AG04450 (cell line): ENCODE measurements at regions not wholly inside any gene's neighbourhood (a gene's known extent, or its start where the extent isn't known, plus 50 kb on each side); places are given as distances from the start of the nearest gene placed in this dataset.

Source experiments
- CTCF ChIA-PET: fragments of 300-600, 350-600 bp; formaldehyde crosslinking; extraction: SDS; loops from one replicate; lab custom pipeline; 2022; ENCODE audit warnings: antibody characterized with exemption, inconsistent platforms; lab: Charles Lee
- POLR2A ChIA-PET: fragments of 350-600 bp; formaldehyde crosslinking; extraction: SDS; loops from one replicate; lab custom pipeline; 2021; ENCODE audit warnings: antibody characterized with exemption, inconsistent platforms; lab: Yijun Ruan, JAX
- DNase-seq: peaks from one replicate; pipeline ENCODE4 v3.0.0-alpha.2; 2011; ENCODE audit warnings: low read depth, low spot score
- H3K27ac ChIP-seq: one replicate; pipeline ENCODE4 v1.5.1; 2012; ENCODE audit warnings: low read depth, low read length, control low read depth
- H3K27me3 ChIP-seq: one replicate; pipeline ENCODE4 v1.6.0; 2012; ENCODE audit warnings: low read length; ENCODE audit not compliant: control insufficient read depth, insufficient read depth
- H3K4me3 ChIP-seq: 2 replicates; pipeline ENCODE4 v1.5.1; 2011; ENCODE audit warnings: mild to moderate bottlenecking, low read depth, low read length, control low read depth
- H3K9me3 ChIP-seq: 2 replicates; pipeline ENCODE4 v1.5.1; 2012; ENCODE audit warnings: low read length; ENCODE audit not compliant: control insufficient read depth, insufficient read depth
- TF ChIP-seq, protein P1 (sequence below): IDR thresholded peaks from 2 replicates; pipeline ENCODE4 v1.5.1; 2011; ENCODE audit warnings: low read depth, low read length, control low read depth, inconsistent platforms

DNA sequence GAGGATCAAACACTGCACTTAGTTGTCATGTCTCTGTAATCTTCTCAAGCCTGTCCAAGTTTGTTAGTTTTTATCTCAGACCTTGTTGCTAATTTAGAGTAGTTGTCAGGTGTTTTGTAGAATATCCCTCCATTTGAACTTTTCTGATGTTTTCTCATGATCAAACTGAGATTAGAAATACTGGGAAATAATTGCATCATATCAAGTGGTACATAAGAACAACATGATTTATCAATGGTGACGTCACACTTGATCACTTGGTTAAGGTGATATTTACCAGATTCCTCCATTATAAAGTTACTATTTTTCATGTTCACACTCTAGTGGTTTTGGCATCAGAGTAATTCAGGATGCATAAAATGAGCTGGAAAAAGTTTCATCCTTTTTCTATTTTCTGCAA is 1182.4 kb upstream of the ZEB2 start:
- Histone ChIP-seq H3K27ac (no peak overlapping the region), H3K4me3 (no peak overlapping the region), H3K9me3 (no peaks in the 10 kb centered on the region), H3K27me3 (no peaks in the 10 kb centered on the region)
- POLR2A ChIA-PET: no interaction called here
- CTCF ChIA-PET: interaction anchor here (0.7 kb wide), 1 partner anchor 468 kb away, joined by 3 read pairs; no protein-coding TSS in a partner anchor
- DNase-seq: no peak
- TF ChIP-seq, protein P1, sequence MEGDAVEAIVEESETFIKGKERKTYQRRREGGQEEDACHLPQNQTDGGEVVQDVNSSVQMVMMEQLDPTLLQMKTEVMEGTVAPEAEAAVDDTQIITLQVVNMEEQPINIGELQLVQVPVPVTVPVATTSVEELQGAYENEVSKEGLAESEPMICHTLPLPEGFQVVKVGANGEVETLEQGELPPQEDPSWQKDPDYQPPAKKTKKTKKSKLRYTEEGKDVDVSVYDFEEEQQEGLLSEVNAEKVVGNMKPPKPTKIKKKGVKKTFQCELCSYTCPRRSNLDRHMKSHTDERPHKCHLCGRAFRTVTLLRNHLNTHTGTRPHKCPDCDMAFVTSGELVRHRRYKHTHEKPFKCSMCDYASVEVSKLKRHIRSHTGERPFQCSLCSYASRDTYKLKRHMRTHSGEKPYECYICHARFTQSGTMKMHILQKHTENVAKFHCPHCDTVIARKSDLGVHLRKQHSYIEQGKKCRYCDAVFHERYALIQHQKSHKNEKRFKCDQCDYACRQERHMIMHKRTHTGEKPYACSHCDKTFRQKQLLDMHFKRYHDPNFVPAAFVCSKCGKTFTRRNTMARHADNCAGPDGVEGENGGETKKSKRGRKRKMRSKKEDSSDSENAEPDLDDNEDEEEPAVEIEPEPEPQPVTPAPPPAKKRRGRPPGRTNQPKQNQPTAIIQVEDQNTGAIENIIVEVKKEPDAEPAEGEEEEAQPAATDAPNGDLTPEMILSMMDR: no peak

DNA sequence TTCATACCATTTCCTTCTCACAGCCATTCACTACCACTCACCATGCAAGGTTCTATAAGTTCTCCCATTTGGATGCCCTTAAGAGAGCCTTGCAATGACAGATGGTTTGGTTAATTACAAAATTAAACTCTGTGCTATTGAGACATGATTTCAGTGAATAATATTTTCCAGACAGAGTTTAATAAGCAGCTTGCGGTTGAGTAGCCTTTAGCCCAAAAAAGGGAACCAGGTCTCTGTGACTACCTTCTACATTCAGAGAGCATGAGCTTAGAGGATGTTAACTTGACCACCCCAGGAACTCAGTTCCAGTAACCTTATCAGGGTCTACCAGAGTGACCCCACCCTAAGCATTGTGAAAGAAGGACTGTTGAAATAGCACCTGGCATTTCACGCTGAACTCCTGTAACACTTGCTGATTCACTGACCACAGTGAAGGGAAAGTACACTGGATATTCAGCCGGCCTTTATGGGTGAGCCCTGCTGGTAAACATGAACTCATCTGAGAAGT is 1173.1 kb upstream of the ZEB2 start:
- ChIA-PET CTCF (no interaction called here), POLR2A (no interaction called here)
- Histone ChIP-seq H3K27me3 (no peaks in the 10 kb centered on the region), H3K9me3 (no peaks in the 10 kb centered on the region), H3K27ac (no peak overlapping the region), H3K4me3 (no peak overlapping the region)
- TF ChIP-seq, protein P1: no peak
- peak; percentile 29 for DNase-seq

DNA sequence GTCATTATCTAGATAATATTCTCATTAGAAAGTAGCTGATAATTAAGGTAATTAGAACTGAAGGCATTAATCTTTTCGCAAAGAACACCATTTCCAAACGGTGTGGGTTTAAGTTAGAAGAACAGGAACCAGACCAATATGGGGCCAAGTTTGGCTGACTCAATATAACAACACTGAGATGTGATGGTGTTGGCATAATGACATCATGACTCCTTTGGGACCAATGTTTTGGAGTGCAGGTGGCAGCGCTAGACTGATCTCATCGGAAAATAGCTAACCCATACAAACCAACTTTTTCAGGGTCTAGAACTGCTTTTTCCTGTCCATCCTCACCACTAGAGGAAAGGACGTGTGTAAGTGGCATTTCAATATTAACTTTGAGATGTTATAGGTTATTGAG is 1171.7 kb upstream of the ZEB2 start:
- Histone ChIP-seq H3K27me3 (no peaks in the 10 kb centered on the region), H3K4me3 (no peak overlapping the region), H3K27ac (no peak overlapping the region), H3K9me3 (no peaks in the 10 kb centered on the region)
- POLR2A ChIA-PET: no interaction called here
- TF ChIP-seq, protein P1: no peak
- CTCF ChIA-PET: no interaction called here
- DNase-seq: no peak

DNA sequence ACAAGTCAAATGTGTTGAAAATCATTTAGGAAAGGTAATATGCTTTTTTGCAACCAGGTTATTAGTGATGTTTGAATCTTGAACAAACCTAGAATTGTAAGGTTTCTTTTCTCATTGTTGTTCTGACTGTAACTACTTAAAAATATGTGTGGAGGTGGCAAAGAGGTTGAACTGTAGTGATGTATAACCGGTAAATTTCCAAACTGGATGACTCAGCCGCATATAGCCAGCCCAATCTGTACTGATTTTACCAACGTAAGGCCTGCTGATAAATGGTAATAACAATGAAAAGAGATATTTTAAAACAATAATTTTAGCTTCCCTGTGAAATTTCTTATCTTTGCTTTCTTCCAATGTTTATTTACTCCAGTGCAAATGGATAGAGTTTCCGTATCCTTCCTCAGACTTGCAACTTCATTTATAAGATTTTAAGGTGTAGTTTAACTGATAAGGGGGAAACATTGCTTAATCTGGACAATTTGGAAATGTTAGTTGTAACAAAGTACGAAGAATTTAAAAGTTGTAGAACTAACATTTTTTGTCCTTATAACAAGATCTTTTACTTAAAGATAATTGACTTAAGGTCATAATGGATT is 1170.4 kb upstream of the ZEB2 start:
- H3K27ac ChIP-seq: no peak overlapping the region
- POLR2A ChIA-PET: no interaction called here
- TF ChIP-seq, protein P1: no peak
- no peaks in the 10 kb centered on the region for H3K9me3 ChIP-seq
- H3K4me3 ChIP-seq: no peak overlapping the region
- no peak for DNase-seq
- CTCF ChIA-PET: no interaction called here
- H3K27me3 ChIP-seq: no peaks in the 10 kb centered on the region

DNA sequence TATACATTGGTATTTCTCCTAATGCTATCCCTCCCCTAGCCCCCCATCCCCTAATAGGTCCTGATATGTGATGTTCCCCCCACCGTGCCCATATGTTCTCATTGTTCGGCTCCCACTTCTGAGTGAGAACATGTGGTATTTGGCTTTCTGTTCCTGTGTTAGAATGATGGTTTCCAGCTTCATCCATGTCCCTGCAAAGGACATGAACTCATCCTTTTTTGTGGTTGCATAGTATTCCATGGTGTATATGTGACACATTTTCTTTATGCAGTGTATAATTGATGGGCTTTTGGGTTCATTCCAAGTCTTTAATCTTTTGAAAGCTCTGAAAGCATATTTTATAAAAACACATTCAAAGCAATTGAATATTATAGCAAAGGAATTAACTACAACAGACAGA is 1169.4 kb upstream of the ZEB2 start:
- CTCF ChIA-PET: no interaction called here
- POLR2A ChIA-PET: no interaction called here
- Histone ChIP-seq H3K27ac (no peak overlapping the region), H3K9me3 (no peaks in the 10 kb centered on the region), H3K4me3 (no peak overlapping the region), H3K27me3 (no peaks in the 10 kb centered on the region)
- TF ChIP-seq, protein P1: no peak
- DNase-seq: no peak
